ENCODE measurements at regions not wholly inside any gene's neighbourhood (a gene's known extent, or its start where the extent isn't known, plus 50 kb on each side); places are given as distances from the start of the nearest gene placed in this dataset.

GRCh38 chr3:110378481-110378880, 693.1 kb upstream of the NECTIN3 start:
- no peaks in the 10 kb centered on the region for H3K4me1 ChIP-seq (ENCODE audit: insufficient read depth, insufficient read length)
- TF ChIP-seq ZNF274 (IDR thresholded peaks at IDR 0.05; ENCODE audit: low read depth, low read length) = no peak
- TF ChIP-seq SUZ12 (IDR thresholded peaks at IDR 0.05; ENCODE audit: extremely low read depth, insufficient read depth, insufficient read length) = no peak
- no peak for TF ChIP-seq YY1 (IDR thresholded peaks at IDR 0.05; ENCODE audit: insufficient read depth, insufficient read length)
- no peak overlapping the region for H3K9ac ChIP-seq (ENCODE audit: insufficient read length, low read depth)
- DNase-seq (ENCODE audit: low read depth, low spot score) = no peak
- no peaks in the 10 kb centered on the region for H3K27me3 ChIP-seq (ENCODE audit: insufficient read depth, insufficient read length)
- no peaks in the 10 kb centered on the region for H3K36me3 ChIP-seq (ENCODE audit: insufficient read depth, insufficient read length, low read length)
- no peaks in the 10 kb centered on the region for H3K9me3 ChIP-seq (ENCODE audit: insufficient read depth, low read length)
- no peak overlapping the region for H3K4me3 ChIP-seq (ENCODE audit: insufficient read length, low read depth)

- Histone ChIP-seq H3K4me3 (ENCODE audit: insufficient read length, low read depth) (no peak overlapping the region), H3K9me3 (ENCODE audit: insufficient read depth, low read length) (no peaks in the 10 kb centered on the region), H3K36me3 (ENCODE audit: insufficient read depth, insufficient read length, low read length) (no peaks in the 10 kb centered on the region), H3K4me1 (ENCODE audit: insufficient read depth, insufficient read length) (no peaks in the 10 kb centered on the region), H3K9ac (ENCODE audit: insufficient read length, low read depth) (no peak overlapping the region), H3K27me3 (ENCODE audit: insufficient read depth, insufficient read length) (no peaks in the 10 kb centered on the region)
- TF ChIP-seq YY1 (IDR thresholded peaks at IDR 0.05; ENCODE audit: insufficient read depth, insufficient read length) (no peak), ZNF274 (IDR thresholded peaks at IDR 0.05; ENCODE audit: low read depth, low read length) (no peak), SUZ12 (IDR thresholded peaks at IDR 0.05; ENCODE audit: extremely low read depth, insufficient read depth, insufficient read length) (no peak)
- no peak for DNase-seq (ENCODE audit: low read depth, low spot score)
These were observed 689.6 kb upstream of the NECTIN3 start for GRCh38 chr3:110381992-110382391.

GRCh38 chr3:110383356-110383755, 688.3 kb upstream of the NECTIN3 start:
- no peaks in the 10 kb centered on the region for H3K36me3 ChIP-seq (ENCODE audit: insufficient read depth, insufficient read length, low read length)
- H3K9ac ChIP-seq (ENCODE audit: insufficient read length, low read depth) = no peak overlapping the region
- no peak for DNase-seq (ENCODE audit: low read depth, low spot score)
- H3K4me3 ChIP-seq (ENCODE audit: insufficient read length, low read depth) = no peak overlapping the region
- H3K9me3 ChIP-seq (ENCODE audit: insufficient read depth, low read length) = no peaks in the 10 kb centered on the region
- TF ChIP-seq YY1 (IDR thresholded peaks at IDR 0.05; ENCODE audit: insufficient read depth, insufficient read length) (no peak), SUZ12 (IDR thresholded peaks at IDR 0.05; ENCODE audit: extremely low read depth, insufficient read depth, insufficient read length) (no peak), ZNF274 (IDR thresholded peaks at IDR 0.05; ENCODE audit: low read depth, low read length) (no peak)
- H3K4me1 ChIP-seq (ENCODE audit: insufficient read depth, insufficient read length) = no peaks in the 10 kb centered on the region
- H3K27me3 ChIP-seq (ENCODE audit: insufficient read depth, insufficient read length) = no peaks in the 10 kb centered on the region

GRCh38 chr3:110384601-110385000, 687.0 kb upstream of the NECTIN3 start:
- Histone ChIP-seq H3K9ac (ENCODE audit: insufficient read length, low read depth) (no peak overlapping the region), H3K9me3 (ENCODE audit: insufficient read depth, low read length) (no peaks in the 10 kb centered on the region), H3K36me3 (ENCODE audit: insufficient read depth, insufficient read length, low read length) (no peaks in the 10 kb centered on the region), H3K4me1 (ENCODE audit: insufficient read depth, insufficient read length) (no peaks in the 10 kb centered on the region), H3K27me3 (ENCODE audit: insufficient read depth, insufficient read length) (no peaks in the 10 kb centered on the region), H3K4me3 (ENCODE audit: insufficient read length, low read depth) (no peak overlapping the region)
- no peak for TF ChIP-seq ZNF274 (IDR thresholded peaks at IDR 0.05; ENCODE audit: low read depth, low read length)
- TF ChIP-seq SUZ12 (IDR thresholded peaks at IDR 0.05; ENCODE audit: extremely low read depth, insufficient read depth, insufficient read length) = no peak
- TF ChIP-seq YY1 (IDR thresholded peaks at IDR 0.05; ENCODE audit: insufficient read depth, insufficient read length) = no peak
- DNase-seq (ENCODE audit: low read depth, low spot score) = no peak

- DNase-seq (ENCODE audit: low read depth, low spot score) = no peak
- no peaks in the 10 kb centered on the region for H3K27me3 ChIP-seq (ENCODE audit: insufficient read depth, insufficient read length)
- TF ChIP-seq YY1 (IDR thresholded peaks at IDR 0.05; ENCODE audit: insufficient read depth, insufficient read length) (no peak), ZNF274 (IDR thresholded peaks at IDR 0.05; ENCODE audit: low read depth, low read length) (no peak), SUZ12 (IDR thresholded peaks at IDR 0.05; ENCODE audit: extremely low read depth, insufficient read depth, insufficient read length) (no peak)
- H3K9ac ChIP-seq (ENCODE audit: insufficient read length, low read depth) = no peak overlapping the region
- H3K4me3 ChIP-seq (ENCODE audit: insufficient read length, low read depth) = no peak overlapping the region
- H3K4me1 ChIP-seq (ENCODE audit: insufficient read depth, insufficient read length) = no peaks in the 10 kb centered on the region
- no peaks in the 10 kb centered on the region for H3K36me3 ChIP-seq (ENCODE audit: insufficient read depth, insufficient read length, low read length)
- no peaks in the 10 kb centered on the region for H3K9me3 ChIP-seq (ENCODE audit: insufficient read depth, low read length)
These were observed 682.6 kb upstream of the NECTIN3 start for GRCh38 chr3:110389005-110389404.

GRCh38 chr3:110390372-110390771, 681.2 kb upstream of the NECTIN3 start:
- Histone ChIP-seq H3K4me3 (ENCODE audit: insufficient read length, low read depth) (no peak overlapping the region), H3K4me1 (ENCODE audit: insufficient read depth, insufficient read length) (no peaks in the 10 kb centered on the region), H3K36me3 (ENCODE audit: insufficient read depth, insufficient read length, low read length) (no peaks in the 10 kb centered on the region), H3K9ac (ENCODE audit: insufficient read length, low read depth) (no peak overlapping the region), H3K9me3 (ENCODE audit: insufficient read depth, low read length) (no peaks in the 10 kb centered on the region), H3K27me3 (ENCODE audit: insufficient read depth, insufficient read length) (no peaks in the 10 kb centered on the region)
- no peak for DNase-seq (ENCODE audit: low read depth, low spot score)
- TF ChIP-seq YY1 (IDR thresholded peaks at IDR 0.05; ENCODE audit: insufficient read depth, insufficient read length) = no peak
- TF ChIP-seq SUZ12 (IDR thresholded peaks at IDR 0.05; ENCODE audit: extremely low read depth, insufficient read depth, insufficient read length) = no peak
- no peak for TF ChIP-seq ZNF274 (IDR thresholded peaks at IDR 0.05; ENCODE audit: low read depth, low read length)

GRCh38 chr3:110391042-110391441, 680.6 kb upstream of the NECTIN3 start:
- H3K9me3 ChIP-seq (ENCODE audit: insufficient read depth, low read length) = no peaks in the 10 kb centered on the region
- no peak overlapping the region for H3K9ac ChIP-seq (ENCODE audit: insufficient read length, low read depth)
- TF ChIP-seq ZNF274 (IDR thresholded peaks at IDR 0.05; ENCODE audit: low read depth, low read length) = no peak
- no peak for TF ChIP-seq YY1 (IDR thresholded peaks at IDR 0.05; ENCODE audit: insufficient read depth, insufficient read length)
- no peak for TF ChIP-seq SUZ12 (IDR thresholded peaks at IDR 0.05; ENCODE audit: extremely low read depth, insufficient read depth, insufficient read length)
- H3K36me3 ChIP-seq (ENCODE audit: insufficient read depth, insufficient read length, low read length) = no peaks in the 10 kb centered on the region
- H3K4me3 ChIP-seq (ENCODE audit: insufficient read length, low read depth) = no peak overlapping the region
- no peaks in the 10 kb centered on the region for H3K4me1 ChIP-seq (ENCODE audit: insufficient read depth, insufficient read length)
- no peaks in the 10 kb centered on the region for H3K27me3 ChIP-seq (ENCODE audit: insufficient read depth, insufficient read length)
- no peak for DNase-seq (ENCODE audit: low read depth, low spot score)

Measured in NT2/D1 (cell line).